Pulmonary artery endothelial cell (primary cell): ENCODE measurements at regions not wholly inside any gene's neighbourhood (a gene's known extent, or its start where the extent isn't known, plus 50 kb on each side); places are given as distances from the start of the nearest gene placed in this dataset.
"Not testable (repeated sequence)": the region's sequence is repeated elsewhere in the genome, so short reads cannot be mapped to it uniquely, and the experiment has no call there.

ENCODE experiments used
- DNase-seq: peaks from one replicate; pipeline ENCODE4 v3.0.0-alpha.2; 2011; ENCODE audit warnings: low read depth, low spot score

DNA sequence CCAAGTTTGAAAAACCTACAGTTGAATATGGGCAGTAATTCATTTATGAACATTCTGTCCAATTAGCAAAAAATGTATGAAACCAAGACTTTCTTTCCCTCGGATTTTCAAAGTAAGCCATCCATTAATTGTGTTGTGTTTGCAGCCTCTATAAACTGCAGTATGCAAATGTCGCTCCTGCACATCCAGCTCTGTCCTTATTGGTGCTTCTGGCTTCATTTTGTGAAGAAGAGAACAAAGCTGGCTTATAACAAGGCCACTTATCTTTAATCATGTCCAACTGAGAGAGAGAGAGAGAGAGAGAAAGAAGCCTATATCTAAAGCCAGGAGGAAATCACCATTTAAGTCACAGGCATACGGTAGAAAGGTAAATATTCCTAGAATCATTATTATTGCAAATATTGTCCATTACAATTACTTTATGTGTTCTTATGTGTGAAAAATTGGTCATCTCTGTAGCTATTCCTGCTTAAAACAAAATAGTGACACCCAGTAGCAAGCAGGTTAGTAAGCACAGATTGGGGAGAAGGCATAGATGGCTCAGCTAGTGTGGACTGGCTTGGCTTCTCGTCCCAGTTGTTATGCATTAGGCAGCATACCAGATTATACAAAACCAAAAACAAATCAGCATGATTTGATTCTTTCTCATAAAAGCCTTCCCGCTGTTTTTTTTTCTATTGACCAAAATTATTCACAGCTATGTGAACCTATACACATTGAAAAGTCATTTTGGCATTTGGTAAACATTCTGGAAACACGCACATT, 726.4 kb upstream of the SOX11 start:
- no peak for DNase-seq

DNA sequence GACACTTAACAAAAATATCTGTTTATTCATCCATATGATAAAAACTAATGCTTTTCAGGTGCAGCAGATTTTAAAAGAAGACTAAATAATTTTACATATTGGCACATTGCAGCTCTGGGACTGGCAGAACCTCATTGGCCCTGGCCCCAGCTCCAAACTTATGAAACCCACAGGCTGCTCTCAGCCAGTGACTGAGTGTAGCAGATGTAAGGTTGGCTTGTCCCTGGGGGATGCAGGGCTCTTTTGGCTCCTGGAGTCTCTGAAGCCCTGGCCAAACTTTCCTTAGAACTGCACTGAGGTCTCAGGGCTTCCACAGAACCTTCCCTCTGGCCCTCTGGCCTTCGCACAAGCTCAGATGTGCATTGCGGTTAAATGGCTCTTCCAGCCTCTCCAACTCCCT, 725.0 kb upstream of the SOX11 start:
- no peak for DNase-seq

DNA sequence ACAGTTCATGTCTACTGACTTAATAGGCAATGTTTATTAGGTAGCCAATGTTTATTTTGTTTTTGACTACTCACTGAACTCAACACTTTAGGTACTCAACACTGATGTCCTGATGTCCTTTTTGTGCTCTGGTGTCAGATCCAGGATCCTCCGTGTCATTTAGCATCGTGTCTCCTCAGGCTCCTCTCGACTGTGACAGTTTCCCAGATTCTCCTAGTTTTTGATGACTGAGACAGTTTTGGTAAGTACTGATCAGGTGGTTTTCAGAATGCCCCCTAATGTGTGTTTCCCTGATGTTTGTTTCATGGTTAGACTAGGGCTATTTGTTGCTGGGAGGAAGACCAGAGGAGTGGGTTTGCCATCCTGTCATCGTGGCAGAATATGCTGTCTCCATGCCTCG, 719.7 kb upstream of the SOX11 start:
- DNase-seq: no peak

DNA sequence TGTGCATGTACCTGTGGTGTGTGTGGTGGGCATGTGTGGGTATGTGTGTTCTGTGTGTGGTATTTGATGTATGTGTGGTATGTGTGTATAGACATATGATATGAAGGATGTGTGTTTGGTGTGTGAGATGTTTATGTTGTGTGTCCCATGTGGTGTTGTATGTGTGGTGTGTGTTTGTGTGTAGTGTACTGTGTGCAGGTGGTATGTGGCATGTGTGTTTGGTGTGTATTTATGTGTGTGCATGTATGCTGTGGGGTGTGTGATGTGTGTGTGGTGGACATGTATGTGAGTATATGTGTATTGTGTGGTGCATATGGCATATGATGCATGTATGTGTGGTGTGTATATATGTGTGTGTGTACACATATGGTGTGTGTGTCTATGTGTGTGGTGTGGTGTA, 718.8 kb upstream of the SOX11 start:
- DNase-seq: no peak

DNA sequence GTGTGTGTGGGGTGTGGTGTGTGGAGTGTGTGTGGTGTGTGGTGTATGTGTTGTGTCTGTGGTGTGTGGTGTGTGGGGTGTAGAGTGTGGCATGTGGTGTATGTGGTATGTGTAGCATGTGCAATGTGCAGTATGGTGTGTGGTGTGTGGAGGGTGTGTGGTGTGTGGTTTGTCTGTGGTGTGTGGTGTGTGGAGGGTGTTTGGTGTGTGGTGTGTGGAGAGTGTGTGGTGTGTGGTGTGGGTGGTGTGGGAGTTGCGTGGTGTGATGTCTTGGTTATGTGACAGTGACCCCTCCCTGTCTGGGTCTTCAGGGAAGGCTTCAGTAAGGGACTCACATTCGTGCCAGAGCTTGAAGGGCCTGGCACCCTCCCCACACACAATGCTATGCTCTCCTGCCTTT, 718.2 kb upstream of the SOX11 start:
- no peak for DNase-seq

DNA sequence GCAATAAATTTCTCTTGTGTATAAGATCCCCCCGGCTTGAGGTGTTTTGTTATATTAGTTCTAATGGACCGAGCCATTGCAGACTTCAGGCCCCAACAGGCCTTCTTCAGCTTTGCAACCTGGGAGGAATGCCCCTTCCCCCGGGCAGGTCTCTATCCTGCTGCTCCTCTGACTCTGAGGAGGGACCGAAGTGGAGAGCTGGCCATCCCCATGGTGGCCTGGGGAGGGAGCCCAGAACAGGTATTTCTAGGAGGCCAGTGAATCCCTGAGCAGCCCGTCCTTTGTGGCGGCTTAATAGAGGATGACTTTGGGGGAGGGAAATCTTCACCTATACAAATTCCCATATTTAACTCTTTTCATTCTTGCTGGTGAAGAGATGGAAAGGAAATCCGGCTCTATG, 715.8 kb upstream of the SOX11 start:
- no peak for DNase-seq

DNA sequence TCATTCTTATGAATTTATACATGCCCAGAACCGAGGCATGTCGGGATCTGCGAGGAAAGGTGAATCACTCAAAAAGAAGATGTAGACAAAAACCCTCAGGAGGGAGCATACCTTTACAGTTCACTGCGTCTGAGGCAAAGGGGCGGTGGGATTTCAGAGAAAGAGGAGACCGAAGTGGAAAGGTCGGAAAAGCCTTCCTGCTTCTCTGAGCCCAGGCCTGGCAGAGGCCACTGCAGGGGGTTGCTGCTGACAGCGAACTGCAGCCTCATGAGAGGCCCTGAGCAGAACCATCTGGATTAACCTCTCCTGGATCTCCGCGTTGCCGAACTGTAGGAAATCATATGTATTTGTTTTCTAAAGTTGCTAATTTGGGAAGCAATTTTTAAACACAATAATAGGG, 713.1 kb upstream of the SOX11 start:
- DNase-seq: no peak

DNA sequence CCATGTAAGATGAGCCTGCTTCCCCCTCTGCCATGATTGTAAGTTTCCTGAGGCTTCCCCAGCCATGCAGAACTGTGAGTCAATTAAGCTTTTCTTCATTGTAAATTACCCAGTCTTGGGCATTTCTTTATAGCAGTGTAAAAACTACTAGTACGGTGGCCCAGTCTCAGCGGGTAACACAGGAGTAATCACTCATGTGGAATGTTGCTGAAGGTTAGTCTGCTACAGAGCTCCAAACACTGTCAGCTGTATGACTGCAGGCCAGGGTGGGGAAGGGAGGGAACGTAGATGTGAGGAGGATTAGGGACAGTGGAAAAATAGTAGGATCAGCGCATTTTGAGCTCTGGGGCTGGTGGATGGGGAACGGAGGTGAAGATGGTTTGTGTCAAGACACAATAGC, 711.2 kb upstream of the SOX11 start:
- no peak for DNase-seq

DNA sequence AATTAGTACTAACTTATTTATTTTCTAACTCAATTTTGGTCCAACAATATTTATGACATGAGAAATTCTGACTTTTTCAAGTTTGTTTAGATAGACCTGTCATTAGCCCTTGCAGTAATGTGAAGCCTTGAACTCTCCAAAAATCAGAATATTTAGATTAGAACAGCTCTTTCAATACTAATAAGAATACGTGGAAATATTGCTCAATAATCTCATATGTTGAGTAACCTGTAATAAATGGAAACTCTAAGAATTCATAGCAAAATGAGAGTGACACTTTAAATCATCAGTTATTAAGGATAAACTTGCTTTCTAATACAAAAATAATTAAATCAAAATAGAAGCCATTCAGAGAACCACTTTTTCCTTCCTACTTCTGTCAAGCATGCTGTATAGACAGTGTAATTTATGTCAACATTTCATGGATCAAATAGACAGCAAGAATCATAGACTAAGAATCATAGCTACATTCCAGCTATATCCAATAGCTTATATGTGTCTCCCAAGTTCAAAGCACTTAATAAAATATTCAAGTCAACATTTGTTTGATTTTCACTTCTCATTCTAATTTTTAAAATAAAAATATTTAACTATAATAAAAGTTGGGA, 710.3 kb upstream of the SOX11 start:
- no peak for DNase-seq

DNA sequence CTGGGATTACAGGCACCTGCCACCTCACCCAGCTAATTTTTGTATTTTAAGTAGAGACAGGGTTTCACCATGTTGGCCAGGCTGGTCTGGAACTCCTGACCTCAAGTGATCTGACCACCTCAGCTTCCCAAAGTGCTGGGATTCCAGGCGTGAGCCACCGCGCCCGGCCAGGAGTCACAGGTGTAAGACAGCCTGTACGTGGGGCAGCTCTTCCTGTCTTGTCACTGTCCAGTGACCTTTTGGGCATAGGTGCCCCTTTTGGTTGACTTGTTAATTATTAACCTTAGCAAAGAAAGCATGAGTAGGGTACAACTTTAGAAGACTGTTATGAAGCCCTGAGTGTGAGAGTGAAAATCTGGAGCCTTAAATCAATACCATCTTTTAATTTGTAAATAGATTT, 703.7 kb upstream of the SOX11 start:
- not testable (repeated sequence) for DNase-seq

DNA sequence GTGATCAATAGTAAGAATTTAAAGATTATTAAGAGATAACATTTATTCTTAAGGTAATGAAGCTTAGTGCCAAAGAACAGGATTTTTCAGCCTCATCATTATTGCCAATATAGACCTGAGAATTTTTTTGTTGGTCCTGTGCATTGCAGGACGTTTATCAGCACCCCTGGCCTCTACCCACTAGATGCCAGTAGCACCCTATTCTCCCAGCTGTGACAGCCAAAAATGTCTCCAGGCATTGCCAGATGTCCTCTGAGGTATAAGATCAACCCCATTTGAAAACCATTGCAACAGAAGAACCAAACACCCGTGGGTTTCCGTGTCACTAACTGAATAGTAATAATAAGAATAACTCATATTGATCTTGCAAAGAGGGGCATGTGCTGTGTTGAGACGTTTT, 700.0 kb upstream of the SOX11 start:
- no peak for DNase-seq

DNA sequence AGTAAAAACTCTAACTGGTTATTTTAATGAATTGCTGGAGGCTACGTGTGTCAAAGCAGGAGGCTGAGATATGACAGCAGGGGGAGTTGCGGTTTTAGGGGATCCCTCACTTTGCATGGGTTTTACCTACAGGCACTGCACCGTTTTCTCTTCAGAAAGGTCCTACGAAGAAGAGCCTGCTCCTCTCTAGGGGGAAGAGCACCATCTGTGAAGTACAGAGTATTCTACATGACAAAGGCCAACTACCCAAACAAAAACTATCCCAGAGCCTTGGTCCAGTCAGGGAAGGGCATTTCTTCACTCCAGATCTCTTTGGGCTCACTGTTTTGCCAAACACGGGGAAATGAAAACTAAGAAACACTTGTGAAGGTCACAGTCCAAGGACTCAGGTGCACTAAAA, 696.7 kb upstream of the SOX11 start:
- no peak for DNase-seq

DNA sequence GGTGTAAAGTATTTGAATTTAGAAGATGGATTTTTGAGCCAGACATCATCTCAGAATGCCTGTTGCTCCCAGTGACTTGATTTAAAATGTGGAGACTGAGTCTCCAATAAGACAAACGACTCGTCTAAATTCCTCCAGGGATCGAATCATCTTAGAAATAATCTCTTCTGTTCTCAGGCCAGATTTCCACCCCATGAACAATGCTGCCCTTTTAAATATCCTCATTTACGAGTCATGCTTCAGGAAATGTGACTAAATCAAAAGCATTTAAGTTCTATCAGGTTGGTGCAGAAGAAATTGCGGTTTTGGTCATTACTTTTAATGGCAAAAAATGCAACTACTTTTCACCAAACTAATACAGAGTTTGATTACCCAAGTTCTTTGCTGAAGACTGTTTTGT, 684.6 kb upstream of the SOX11 start:
- DNase-seq: no peak

DNA sequence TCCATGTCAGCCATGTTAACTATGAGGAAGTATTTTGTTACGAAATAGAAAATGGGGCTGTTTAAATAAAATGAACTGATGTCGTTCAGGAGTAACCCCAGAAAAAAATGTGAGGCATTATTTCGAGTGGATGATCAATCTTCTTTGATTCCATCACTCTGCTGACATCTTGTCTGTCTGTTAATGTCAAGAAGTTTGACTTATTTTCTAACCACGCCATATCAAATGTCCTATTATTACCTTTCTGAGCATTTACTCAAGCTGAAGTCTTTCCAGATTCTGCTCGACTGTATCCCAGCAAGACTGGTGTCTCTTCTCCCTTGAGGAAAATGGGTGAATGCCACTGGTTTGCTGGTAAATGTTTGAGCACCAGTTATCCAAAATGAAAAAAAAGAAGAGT, 672.9 kb upstream of the SOX11 start:
- DNase-seq: no peak

DNA sequence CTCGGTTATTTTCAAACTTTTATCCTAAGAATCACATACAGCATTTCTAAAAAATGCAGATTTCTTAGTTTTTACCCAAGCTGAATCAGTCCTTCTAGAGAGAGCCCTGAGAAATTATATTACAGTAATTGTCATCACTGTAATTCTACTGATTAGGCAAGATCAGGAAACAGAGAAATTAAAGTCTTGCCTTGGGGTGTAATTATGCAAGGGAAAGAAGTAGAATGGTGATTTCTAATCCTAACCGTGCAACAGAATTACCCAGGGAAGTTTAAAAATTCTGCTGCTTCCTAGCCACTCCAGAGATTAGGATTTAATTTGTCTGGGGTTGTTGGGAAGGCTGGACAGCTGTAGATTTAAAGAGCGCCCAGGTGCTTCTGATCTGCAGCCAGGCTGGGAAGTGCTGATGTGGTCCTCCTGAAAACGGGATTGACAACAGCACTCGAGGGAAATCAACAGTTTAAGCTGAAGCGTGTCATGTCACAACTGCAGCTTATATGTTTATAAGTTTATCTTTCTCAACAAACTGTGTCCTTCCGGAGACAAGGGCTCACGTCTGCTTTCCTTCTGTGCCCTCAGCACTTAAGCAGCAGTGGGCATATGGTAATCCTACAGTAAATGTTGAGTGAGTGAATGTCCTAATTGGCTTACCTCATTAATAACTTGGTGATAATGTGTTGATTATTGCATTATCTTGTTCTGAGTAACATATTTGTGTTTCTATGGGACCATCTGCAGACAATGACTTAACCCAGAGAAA, 671.9 kb upstream of the SOX11 start:
- no peak for DNase-seq

DNA sequence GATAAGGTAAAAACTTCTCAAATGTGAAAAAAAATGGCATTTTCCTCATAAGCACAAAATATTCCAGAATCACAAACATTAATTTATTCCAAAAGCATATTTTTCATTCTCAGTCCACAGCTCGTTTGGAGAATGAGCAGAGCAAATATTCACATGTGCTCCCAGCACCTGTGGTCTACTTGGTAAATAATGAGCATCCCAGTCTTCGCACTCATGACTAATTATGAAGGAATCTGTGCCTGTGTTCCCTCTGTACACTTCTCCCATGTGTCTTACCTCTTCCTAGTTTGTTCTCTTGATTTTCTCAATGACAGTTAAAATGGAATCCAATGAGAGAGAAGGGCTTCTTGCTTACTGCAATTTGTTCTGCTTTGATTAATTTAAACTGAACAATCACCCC, 671.0 kb upstream of the SOX11 start:
- no peak for DNase-seq

DNA sequence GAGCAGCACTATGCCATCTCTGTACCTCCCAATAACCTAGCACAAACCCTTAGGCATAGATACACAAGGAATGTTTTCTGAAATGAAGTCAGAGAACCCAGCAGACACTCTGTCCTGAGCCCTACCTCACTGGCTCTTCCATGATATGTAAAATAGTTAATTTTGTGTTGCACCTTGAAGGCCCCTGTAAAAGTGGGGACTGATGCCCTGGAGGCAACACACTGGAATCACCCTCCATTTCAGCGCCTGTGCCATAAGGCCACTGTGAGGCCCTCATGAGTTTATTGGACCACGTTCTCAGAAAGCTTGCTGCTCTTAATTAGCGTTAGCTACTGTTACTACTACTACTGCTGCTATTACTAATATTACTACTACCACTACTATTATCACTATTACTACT, 670.1 kb upstream of the SOX11 start:
- DNase-seq: no peak

DNA sequence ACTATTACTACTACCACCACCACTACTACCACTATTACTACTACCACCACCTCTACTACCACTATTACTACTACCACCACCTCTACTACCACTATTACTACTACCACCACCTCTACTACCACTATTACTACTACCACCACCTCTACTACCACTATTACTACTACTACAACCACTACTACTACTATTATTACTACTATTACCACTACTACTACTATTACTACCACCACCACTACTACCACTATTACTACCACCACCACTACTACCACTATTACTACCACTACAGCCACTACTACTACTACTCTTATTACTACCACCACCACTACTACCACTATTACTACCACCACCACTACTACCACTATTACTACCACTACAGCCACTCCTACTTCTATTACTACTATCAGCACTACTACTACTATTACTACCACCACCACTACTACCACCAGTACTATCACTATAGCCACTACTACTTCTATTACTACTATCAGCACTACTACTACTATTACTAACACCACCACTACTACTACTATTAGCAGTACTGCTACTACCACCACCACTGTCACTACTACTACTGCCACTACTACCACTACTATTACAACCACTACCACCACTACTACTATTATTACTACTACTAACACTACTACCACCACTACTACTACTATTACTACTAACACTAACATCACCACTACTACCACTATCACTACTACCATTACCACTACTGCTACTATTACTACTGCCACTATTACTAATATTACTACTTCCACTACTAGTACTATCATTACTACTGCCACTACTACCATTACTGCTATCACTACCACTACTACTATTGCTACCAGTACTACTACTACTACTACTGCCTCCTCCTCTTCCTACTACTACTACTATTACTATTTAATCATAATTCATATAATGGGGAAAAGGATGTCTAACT, 669.2 kb upstream of the SOX11 start:
- not testable (repeated sequence) for DNase-seq

DNA sequence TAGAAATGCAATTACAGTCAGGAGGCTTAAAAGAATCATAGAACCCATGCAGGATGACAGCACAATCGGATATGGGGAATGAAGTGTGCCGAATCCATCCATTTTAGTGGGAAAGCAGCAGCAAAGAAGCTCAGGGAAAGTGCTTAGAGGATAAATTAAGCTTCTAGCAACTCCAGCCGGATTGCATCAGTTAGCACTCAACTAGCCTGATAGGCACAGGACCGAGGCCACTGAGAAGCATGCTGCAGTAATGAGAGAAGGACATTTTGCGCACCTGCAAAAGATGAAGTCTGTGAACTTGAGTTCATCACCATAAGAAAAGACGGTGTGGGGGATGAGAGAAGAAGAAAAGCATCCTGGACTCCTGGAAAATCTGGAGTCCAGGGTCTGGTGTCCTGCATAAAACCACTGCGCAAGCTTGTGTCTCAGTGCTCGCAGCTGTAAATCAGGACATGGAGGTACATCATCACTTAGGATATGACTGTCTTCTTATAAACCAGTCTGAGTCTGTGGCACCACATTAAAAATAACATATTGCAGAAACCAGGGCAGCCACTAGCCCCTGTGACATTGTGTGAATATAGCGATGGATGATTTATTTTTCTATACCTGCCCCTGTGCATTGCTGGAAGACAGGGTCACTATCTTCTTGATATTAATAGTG, 665.5 kb upstream of the SOX11 start:
- no peak for DNase-seq

DNA sequence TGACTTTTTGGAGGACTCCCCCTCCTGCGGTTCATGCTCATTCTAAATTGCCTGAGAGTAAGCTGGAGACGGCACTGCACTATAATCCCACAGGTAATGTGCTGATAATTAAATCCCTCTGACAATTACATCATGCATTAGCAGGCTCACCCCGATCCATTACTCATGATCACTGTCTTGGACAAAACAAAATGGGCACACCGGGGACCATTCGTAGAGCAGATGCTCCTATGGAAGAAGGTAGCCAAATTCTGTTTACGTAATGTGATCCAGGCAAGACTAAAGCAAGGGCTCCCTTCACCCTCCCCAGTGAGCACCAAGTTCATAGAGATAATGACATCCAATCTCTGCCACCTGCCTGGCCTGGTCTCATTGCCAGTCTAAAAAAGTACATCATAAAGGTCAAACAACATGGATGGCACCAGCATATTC, 657.1 kb upstream of the SOX11 start:
- no peak for DNase-seq

DNA sequence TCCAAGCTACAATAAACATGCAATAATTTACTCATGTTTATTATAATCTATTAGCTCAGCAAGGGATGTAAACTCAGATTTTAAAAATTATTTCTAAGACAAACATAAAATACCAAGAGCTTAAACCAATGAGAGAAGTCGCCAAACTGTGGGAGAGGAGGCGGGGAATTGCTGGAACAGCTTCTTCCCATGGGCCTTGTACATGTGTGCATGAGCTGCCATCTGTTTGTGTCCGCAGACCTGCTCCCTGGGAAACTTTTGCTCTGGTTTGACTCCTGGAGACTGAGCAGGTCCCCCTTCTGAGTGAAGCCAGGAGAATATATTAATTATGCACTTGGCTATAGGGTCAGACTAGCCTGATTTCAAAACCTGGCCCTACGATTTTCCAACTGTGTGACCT, 655.9 kb upstream of the SOX11 start:
- DNase-seq: no peak
